Left ventricle myocardium superior (tissue), 1 donor: ENCODE measurements at regions not wholly inside any gene's neighbourhood (a gene's known extent, or its start where the extent isn't known, plus 50 kb on each side); places are given as distances from the start of the nearest gene placed in this dataset.
A peak's percentile ranks its signal among the peaks of the same experiment; 100 is the strongest.

Experiments
- ATAC-seq: fragments of 200-7000 bp; cut with Tn5 transposase; one replicate; pipeline ENCODE4 v1.9.1; 2020; ENCODE audit warnings: mild to moderate bottlenecking, moderate library complexity
- DNase-seq: peaks from one replicate; pipeline ENCODE4 v3.0.0-alpha.2; 2020
- intact Hi-C: fragments of 100-400 bp; cut with micrococcal nuclease; formaldehyde crosslinking; loops from one replicate; pipeline ENCODE4 v1.11.0; 2022
- donor health status: DM: no; HTN: yes; CAD: no; lungs with severe emphysema.

GRCh38 chr2:37872192-37872750, 52.8 kb upstream of the RMDN2 start:
- no peak for DNase-seq
- intact Hi-C loops, result no loop called here

DNA sequence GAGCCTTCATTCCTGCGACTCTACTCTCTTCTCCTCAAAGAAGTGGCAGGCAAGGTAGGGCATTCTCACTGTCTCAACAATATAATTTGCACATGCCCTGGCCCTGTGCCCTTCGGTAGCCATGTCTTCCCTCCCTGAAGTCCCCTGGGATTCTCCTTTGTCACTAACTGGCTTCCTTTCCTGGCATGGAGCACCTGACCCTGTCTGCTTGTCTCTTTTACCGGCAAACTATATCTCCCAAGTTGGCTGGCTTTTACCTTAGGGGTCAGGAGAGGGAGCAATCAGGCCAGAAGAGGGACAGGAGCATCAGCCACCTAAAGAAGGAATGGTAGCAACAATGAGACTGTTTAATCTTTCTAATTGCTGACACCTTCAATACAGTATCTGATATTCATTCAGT, 51.9 kb upstream of the RMDN2 start:
- intact Hi-C loops, result no loop called here
- peak; percentile 33 for ATAC-seq
- no peak for DNase-seq

More at GRCh38 chr2:37872192-37872750, 52.8 kb upstream of the RMDN2 start:
- ATAC-seq, result no peak

GRCh38 chr2:37873749-37874330, 51.2 kb upstream of the RMDN2 start:
- no peak for DNase-seq
- intact Hi-C loops, result no loop called here
- ATAC-seq, result peak; percentile 54

- ATAC-seq, result no peak
- DNase-seq, result no peak
- intact Hi-C loops, result no loop called here
Observed at GRCh38 chr2:37874470-37874869, 50.6 kb upstream of the RMDN2 start.
